AG08396 (cell line): ENCODE measurements at regions not wholly inside any gene's neighbourhood (a gene's known extent, or its start where the extent isn't known, plus 50 kb on each side); places are given as distances from the start of the nearest gene placed in this dataset.

ENCODE experiments used
- DNase-seq: peaks from one replicate; pipeline ENCODE4 v3.0.0; 2012; ENCODE audit warnings: low spot score, mixed read lengths

- no peak for DNase-seq
These were observed 212.6 kb downstream of the SOD2 start for GRCh38 chr6:159480471-159480870.

- no peak for DNase-seq
These were observed 213.9 kb downstream of the SOD2 start for GRCh38 chr6:159479146-159479545.

- DNase-seq = no peak
These were observed 219.4 kb downstream of the SOD2 start for GRCh38 chr6:159473475-159474263.

GRCh38 chr6:159470397-159470796 lies 222.6 kb downstream of the SOD2 start:
- no peak for DNase-seq

GRCh38 chr6:159469443-159469842 lies 223.6 kb downstream of the SOD2 start:
- no peak for DNase-seq

GRCh38 chr6:159468994-159469393 lies 224.0 kb downstream of the SOD2 start:
- DNase-seq = no peak

- no peak for DNase-seq
These were observed 225.5 kb downstream of the SOD2 start for GRCh38 chr6:159467473-159468041.

GRCh38 chr6:159466926-159467325 lies 226.1 kb downstream of the SOD2 start:
- no peak for DNase-seq

GRCh38 chr6:159464816-159465215 lies 228.2 kb downstream of the SOD2 start:
- DNase-seq = no peak

GRCh38 chr6:159463119-159463829 lies 229.8 kb downstream of the SOD2 start:
- DNase-seq = no peak

GRCh38 chr6:159462431-159462830 lies 230.6 kb downstream of the SOD2 start:
- no peak for DNase-seq

- no peak for DNase-seq
These were observed 231.0 kb downstream of the SOD2 start for GRCh38 chr6:159461998-159462397.

GRCh38 chr6:159461266-159461665 lies 231.8 kb downstream of the SOD2 start:
- DNase-seq = no peak

GRCh38 chr6:159460476-159460875 lies 232.6 kb downstream of the SOD2 start:
- no peak for DNase-seq

GRCh38 chr6:159456349-159456748 lies 236.7 kb downstream of the SOD2 start:
- no peak for DNase-seq

- DNase-seq = no peak
These were observed 237.3 kb downstream of the SOD2 start for GRCh38 chr6:159455700-159456274.

GRCh38 chr6:159450815-159451465 lies 242.1 kb downstream of the SOD2 start:
- peak; percentile 17 for DNase-seq

- no peak for DNase-seq
These were observed 246.7 kb downstream of the SOD2 start for GRCh38 chr6:159446340-159446739.

GRCh38 chr6:159445351-159445750 lies 247.7 kb downstream of the SOD2 start:
- DNase-seq = no peak

- no peak for DNase-seq
These were observed 248.8 kb downstream of the SOD2 start for GRCh38 chr6:159444056-159444760.

- DNase-seq = no peak
These were observed 249.6 kb downstream of the SOD2 start for GRCh38 chr6:159443417-159443920.

GRCh38 chr6:159441704-159441981 lies 251.4 kb downstream of the SOD2 start:
- DNase-seq = no peak
